ENCODE measurements at regions not wholly inside any gene's neighbourhood (a gene's known extent, or its start where the extent isn't known, plus 50 kb on each side); places are given as distances from the start of the nearest gene placed in this dataset.

DNA sequence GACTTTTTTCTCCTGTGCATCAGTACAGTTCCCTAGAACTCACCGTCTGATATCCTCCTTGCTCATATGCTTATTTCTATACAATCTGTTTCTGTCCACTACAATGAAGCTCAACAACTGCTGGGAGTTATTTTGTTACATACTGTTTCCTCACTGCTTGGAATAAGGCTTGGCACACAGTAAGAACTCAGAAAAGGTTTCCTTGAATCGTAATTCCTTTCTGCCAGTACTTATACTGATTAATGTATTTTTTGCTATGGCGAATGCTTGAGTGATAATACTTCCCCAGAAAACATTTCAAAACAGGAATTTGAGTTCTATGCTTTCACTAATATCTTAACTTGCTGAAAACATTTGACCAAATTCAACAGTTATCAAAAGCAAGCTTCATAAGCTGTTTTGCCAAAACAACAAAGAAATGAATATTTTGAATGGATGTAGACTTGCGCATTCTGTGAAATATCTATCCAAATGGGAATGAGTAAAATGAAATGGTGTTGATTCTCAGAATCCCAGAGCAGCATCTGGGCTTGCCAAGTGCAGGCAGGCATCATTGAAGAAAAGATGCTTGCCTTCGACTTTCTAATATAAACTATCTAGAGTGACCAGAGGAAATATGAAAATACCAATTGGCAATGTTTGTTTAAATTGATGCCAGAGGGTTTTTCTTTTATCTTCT lies 286.3 kb downstream of the RAP2B start:
- TF ChIP-seq, protein P1, sequence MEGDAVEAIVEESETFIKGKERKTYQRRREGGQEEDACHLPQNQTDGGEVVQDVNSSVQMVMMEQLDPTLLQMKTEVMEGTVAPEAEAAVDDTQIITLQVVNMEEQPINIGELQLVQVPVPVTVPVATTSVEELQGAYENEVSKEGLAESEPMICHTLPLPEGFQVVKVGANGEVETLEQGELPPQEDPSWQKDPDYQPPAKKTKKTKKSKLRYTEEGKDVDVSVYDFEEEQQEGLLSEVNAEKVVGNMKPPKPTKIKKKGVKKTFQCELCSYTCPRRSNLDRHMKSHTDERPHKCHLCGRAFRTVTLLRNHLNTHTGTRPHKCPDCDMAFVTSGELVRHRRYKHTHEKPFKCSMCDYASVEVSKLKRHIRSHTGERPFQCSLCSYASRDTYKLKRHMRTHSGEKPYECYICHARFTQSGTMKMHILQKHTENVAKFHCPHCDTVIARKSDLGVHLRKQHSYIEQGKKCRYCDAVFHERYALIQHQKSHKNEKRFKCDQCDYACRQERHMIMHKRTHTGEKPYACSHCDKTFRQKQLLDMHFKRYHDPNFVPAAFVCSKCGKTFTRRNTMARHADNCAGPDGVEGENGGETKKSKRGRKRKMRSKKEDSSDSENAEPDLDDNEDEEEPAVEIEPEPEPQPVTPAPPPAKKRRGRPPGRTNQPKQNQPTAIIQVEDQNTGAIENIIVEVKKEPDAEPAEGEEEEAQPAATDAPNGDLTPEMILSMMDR (IDR thresholded peaks at IDR 0.05): no peak
- no peak for TF ChIP-seq POLR2A (IDR thresholded peaks at IDR 0.05)
